ENCODE measurements at regions not wholly inside any gene's neighbourhood (a gene's known extent, or its start where the extent isn't known, plus 50 kb on each side); places are given as distances from the start of the nearest gene placed in this dataset.

DNA sequence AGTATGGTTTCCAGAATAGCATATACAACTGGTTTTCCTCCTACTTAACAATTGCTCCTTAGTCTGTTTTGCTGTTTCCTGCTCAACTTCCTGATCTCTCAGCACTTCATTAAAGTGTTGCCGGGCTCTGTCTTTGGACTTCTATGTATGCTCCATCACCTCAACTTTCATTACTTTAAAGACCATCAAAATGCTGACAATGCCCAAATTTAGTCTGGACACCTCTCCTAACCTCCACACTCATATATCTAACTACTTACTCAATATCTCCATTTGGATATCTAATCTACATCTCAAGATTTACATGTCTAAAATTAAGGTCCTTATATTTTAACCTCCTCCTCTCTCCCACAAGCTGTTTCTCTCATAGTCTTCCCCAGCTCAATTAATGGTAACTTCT lies 54.4 kb upstream of the LGR5 start:
- TF ChIP-seq CTCF (IDR thresholded peaks at IDR 0.05), result no peak

- peak; percentile 42 for TF ChIP-seq CTCF (IDR thresholded peaks at IDR 0.05)
Observed at GRCh38 chr12:71371122-71371521, 68.5 kb upstream of the LGR5 start.

GRCh38 chr12:71360013-71360412 lies 79.6 kb upstream of the LGR5 start:
- TF ChIP-seq CTCF (IDR thresholded peaks at IDR 0.05), result no peak

- no peak for TF ChIP-seq CTCF (IDR thresholded peaks at IDR 0.05)
Observed at GRCh38 chr12:71356569-71356968, 83.0 kb upstream of the LGR5 start.

GRCh38 chr12:71354871-71355270 lies 84.7 kb upstream of the LGR5 start:
- TF ChIP-seq CTCF (IDR thresholded peaks at IDR 0.05), result no peak

DNA sequence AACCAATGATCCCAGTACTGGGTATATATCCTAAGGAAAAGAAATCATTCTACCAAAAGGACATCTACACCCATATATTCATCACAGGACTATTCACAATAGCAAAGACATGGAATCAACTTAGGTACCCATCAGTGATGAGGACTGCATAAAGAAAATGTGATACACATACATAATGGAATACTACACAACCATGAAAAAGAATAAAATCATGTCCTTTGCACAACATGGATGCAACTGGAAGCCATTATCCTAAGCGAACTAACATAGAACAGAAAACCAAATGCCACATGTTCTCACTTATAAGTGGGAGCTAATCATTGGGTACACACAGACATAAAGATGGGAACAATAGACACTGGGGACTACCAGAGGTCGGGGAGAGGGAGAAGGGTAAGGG lies 86.0 kb upstream of the LGR5 start:
- TF ChIP-seq CTCF (IDR thresholded peaks at IDR 0.05), result no peak

DNA sequence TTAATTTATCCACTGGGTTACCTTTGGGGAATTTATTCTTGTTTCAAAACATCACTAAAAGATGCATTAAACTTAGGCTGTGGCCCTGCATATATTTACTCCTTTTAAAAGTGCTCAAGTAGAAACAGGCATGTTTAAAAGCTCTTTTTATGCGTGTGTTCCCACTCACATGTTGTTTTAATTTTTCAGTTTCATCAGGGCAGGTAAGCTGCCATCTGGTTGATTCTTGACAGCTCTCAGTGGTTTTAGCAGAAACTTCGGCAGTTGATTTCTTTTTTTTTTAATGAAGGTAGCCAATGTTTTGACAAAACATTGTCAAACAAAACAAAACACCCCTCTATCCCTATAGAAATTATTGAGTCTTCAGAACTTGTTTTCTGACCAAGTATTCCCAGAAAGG lies 89.6 kb upstream of the LGR5 start:
- TF ChIP-seq CTCF (IDR thresholded peaks at IDR 0.05), result no peak

- TF ChIP-seq CTCF (IDR thresholded peaks at IDR 0.05), result no peak
Observed at GRCh38 chr12:71338933-71339332, 100.7 kb upstream of the LGR5 start.
